ENCODE measurements at regions not wholly inside any gene's neighbourhood (a gene's known extent, or its start where the extent isn't known, plus 50 kb on each side); places are given as distances from the start of the nearest gene placed in this dataset.

DNA sequence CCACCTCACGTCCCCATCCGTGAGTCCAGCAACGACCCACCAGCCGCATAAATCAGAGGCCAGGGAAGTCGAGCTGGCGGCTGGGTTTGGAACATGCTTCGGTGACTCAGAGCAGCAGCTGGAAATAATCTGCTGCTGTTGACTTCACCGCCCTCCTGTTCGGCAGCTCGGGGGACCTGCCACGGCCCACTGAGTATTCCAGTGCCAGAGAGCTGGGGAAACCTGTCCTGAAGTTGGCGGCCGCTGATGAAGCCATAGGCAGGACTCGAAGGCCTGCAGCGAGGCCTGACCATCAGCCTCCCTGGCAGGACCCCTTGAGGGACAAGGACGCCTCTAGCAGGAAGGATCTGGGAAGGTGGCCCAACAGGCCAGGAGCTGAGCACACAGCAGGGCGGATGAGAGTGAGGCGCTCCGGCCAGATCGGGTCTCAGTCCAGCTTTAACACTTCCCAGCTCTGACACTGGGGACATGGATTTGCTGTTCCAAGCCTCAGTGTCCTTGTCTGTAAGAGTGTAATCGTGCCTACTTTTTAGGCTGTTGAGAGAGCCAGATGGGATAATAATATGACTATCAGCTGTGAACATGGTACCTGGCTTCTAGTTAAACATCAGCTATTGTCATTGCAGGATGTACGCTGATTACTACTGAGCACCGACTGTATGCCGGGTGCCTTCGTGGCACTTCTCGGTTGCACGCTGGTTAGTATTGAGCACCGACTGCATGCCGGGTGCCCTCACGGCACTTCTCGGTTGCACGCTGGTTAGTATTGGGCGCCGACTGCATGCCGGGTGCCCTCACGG, 50.4 kb upstream of the CIBAR2 start (continued):
- TF ChIP-seq, protein P1, sequence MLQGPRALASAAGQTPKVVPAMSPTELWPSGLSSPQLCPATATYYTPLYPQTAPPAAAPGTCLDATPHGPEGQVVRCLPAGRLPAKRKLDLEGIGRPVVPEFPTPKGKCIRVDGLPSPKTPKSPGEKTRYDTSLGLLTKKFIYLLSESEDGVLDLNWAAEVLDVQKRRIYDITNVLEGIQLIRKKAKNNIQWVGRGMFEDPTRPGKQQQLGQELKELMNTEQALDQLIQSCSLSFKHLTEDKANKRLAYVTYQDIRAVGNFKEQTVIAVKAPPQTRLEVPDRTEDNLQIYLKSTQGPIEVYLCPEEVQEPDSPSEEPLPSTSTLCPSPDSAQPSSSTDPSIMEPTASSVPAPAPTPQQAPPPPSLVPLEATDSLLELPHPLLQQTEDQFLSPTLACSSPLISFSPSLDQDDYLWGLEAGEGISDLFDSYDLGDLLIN (CRISPR knock-in tag; IDR thresholded peaks at IDR 0.05; ENCODE audit: borderline replicate concordance) = no peak
- TF ChIP-seq SOX13 (IDR thresholded peaks at IDR 0.05) (no peak), SOX13 (CRISPR knock-in tag; conservative IDR thresholded peaks at IDR 0.05 in 1 of 2, IDR thresholded peaks at IDR 0.05 in 1 of 2) (no peak), ISL2 (CRISPR knock-in tag; IDR thresholded peaks at IDR 0.05) (no peak), KMT2B (CRISPR knock-in tag; IDR thresholded peaks at IDR 0.05) (no peak), ADNP (CRISPR knock-in tag; IDR thresholded peaks at IDR 0.05) (no peak), ZSCAN21 (CRISPR knock-in tag; IDR thresholded peaks at IDR 0.05; ENCODE audit: borderline replicate concordance) (no peak), ZKSCAN8 (CRISPR knock-in tag; IDR thresholded peaks at IDR 0.05; ENCODE audit: borderline replicate concordance) (peak; percentile 94), ZIK1 (CRISPR knock-in tag; IDR thresholded peaks at IDR 0.05; ENCODE audit: borderline replicate concordance, low read depth) (no peak), CC2D1A (CRISPR knock-in tag; IDR thresholded peaks at IDR 0.05) (no peak), SOX6 (IDR thresholded peaks at IDR 0.05) (no peak), SOX6 (CRISPR knock-in tag; IDR thresholded peaks at IDR 0.05) (0 out of 2 replicates have a peak, but pooled peaks have one; percentile 16), ZNF577 (CRISPR knock-in tag; IDR thresholded peaks at IDR 0.05; ENCODE audit: borderline replicate concordance, low read depth) (no peak), LCORL (IDR thresholded peaks at IDR 0.05) (no peak), LCORL (CRISPR knock-in tag; IDR thresholded peaks at IDR 0.05) (peak; percentile 74), KLF6 (CRISPR knock-in tag; IDR thresholded peaks at IDR 0.05) (no peak), ZNF333 (CRISPR knock-in tag; IDR thresholded peaks at IDR 0.05; ENCODE audit: borderline replicate concordance) (peak; percentile 31; the same call in 1 of the 2 replicates), ZNF337 (CRISPR knock-in tag; IDR thresholded peaks at IDR 0.05; ENCODE audit: borderline replicate concordance, low read depth) (no peak), ZNF781 (CRISPR knock-in tag; IDR thresholded peaks at IDR 0.05; ENCODE audit: borderline replicate concordance, not compliant biosample characterization) (no peak), CCAR2 (optimal IDR thresholded peaks at IDR 0.05; ENCODE audit: low read depth, low read length) (no peak), ZNF773 (CRISPR knock-in tag; IDR thresholded peaks at IDR 0.05; ENCODE audit: borderline replicate concordance) (no peak), ATAD3A (CRISPR knock-in tag; IDR thresholded peaks at IDR 0.05) (no peak), TMF1 (CRISPR knock-in tag; IDR thresholded peaks at IDR 0.05; ENCODE audit: low read depth) (no peak), SP2 (CRISPR knock-in tag; IDR thresholded peaks at IDR 0.05) (no peak)
- TF ChIP-seq, protein P2, sequence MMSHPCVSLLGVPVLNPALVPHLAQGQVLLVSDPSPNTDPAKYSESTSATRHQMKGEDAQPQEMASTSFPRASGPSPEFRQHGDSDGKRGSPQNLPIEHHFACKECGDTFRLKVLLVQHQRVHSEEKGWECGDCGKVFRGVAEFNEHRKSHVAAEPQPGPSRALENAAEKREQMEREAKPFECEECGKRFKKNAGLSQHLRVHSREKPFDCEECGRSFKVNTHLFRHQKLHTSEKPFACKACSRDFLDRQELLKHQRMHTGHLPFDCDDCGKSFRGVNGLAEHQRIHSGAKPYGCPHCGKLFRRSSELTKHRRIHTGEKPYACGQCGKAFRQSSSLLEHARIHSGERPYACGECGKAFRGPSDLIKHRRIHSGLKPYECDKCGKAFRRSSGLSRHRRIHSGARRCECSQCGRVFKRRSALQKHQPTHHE (CRISPR knock-in tag; IDR thresholded peaks at IDR 0.05; ENCODE audit: borderline replicate concordance) = no peak
- TF ChIP-seq, protein P3, sequence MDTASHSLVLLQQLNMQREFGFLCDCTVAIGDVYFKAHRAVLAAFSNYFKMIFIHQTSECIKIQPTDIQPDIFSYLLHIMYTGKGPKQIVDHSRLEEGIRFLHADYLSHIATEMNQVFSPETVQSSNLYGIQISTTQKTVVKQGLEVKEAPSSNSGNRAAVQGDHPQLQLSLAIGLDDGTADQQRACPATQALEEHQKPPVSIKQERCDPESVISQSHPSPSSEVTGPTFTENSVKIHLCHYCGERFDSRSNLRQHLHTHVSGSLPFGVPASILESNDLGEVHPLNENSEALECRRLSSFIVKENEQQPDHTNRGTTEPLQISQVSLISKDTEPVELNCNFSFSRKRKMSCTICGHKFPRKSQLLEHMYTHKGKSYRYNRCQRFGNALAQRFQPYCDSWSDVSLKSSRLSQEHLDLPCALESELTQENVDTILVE (CRISPR knock-in tag; IDR thresholded peaks at IDR 0.05) = no peak
- TF ChIP-seq, protein P4, sequence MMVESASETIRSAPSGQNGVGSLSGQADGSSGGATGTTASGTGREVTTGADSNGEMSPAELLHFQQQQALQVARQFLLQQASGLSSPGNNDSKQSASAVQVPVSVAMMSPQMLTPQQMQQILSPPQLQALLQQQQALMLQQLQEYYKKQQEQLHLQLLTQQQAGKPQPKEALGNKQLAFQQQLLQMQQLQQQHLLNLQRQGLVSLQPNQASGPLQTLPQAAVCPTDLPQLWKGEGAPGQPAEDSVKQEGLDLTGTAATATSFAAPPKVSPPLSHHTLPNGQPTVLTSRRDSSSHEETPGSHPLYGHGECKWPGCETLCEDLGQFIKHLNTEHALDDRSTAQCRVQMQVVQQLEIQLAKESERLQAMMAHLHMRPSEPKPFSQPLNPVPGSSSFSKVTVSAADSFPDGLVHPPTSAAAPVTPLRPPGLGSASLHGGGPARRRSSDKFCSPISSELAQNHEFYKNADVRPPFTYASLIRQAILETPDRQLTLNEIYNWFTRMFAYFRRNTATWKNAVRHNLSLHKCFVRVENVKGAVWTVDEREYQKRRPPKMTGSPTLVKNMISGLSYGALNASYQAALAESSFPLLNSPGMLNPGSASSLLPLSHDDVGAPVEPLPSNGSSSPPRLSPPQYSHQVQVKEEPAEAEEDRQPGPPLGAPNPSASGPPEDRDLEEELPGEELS (CRISPR knock-in tag; IDR thresholded peaks at IDR 0.05) = no peak
